Heart left ventricle (tissue), 13 donors: ENCODE measurements at regions not wholly inside any gene's neighbourhood (a gene's known extent, or its start where the extent isn't known, plus 50 kb on each side); places are given as distances from the start of the nearest gene placed in this dataset.

ENCODE experiments used
- CTCF ChIP-seq, 12 donors: fragments of 200-600 bp; sonication (generic) in 4 of 12; IDR thresholded peaks; one replicate each; pipeline versions ENCODE4 v1.5.0 to v1.8.0; 2018 to 2022; ENCODE audit warnings: antibody characterized with exemption in 12 of 12, mild to moderate bottlenecking in 5 of 12
- POLR2A ChIP-seq, 2 donors: fragments of 450-650 bp; IDR thresholded peaks; one replicate each; pipeline ENCODE4 v1.6.1; 2017; ENCODE audit warnings: antibody characterized with exemption in 2 of 2, mild to moderate bottlenecking in 2 of 2, moderate library complexity in 2 of 2
- donor health status: ischemic (EF 13 %, LVEDD 7.1; RV severe dilation, severe dysfunction).
- donor health status: DM: no; HTN: yes; CAD: no.
- donor health status: DM: no; HTN: no; CAD: no.
- donor health status: ischemic (EF 25% LVEDD 6.9; RV normal size, moderate dysfunction).
- donor health status: ischemic (EF 25% LVEDD 5.7; RV mildly dilated, moderate dysfunction).
- donor health status: ischemic (EF 35%, LVEDD 5.7; RV mildly dilated, moderate dysfunction).
- donor health status: nonischemic (EF 11% LVEDD 7.7; RV severe dilation, severe dysfunction).
- donor health status: DM: yes; HTN: yes; CAD: no.
- donor health status: PGD.
- donor health status: ischemic (EF 29% LVEDD 5.4; RV normal size, mild dysfunction).
- donor health status: nonischemic (EF 23%, LVEDD 6.1; RV moderate dilation, normal function).

- TF ChIP-seq CTCF (IDR thresholded peaks at IDR 0.05) = no peak
- no peak for TF ChIP-seq POLR2A (IDR thresholded peaks at IDR 0.05)
Observed at GRCh38 chr1:70902211-70902610, 145.4 kb downstream of the PTGER3 start.
